Anterior cingulate cortex (tissue), 58 donors: ENCODE measurements at regions not wholly inside any gene's neighbourhood (a gene's known extent, or its start where the extent isn't known, plus 50 kb on each side); places are given as distances from the start of the nearest gene placed in this dataset.
"Not testable (repeated sequence)": the region's sequence is repeated elsewhere in the genome, so short reads cannot be mapped to it uniquely, and the experiment has no call there.

Experiments used
- DNase-seq, 58 donors: peaks; one replicate each; lab custom pipeline; 2025; lab: John Stamatoyannopoulos, UW

DNA sequence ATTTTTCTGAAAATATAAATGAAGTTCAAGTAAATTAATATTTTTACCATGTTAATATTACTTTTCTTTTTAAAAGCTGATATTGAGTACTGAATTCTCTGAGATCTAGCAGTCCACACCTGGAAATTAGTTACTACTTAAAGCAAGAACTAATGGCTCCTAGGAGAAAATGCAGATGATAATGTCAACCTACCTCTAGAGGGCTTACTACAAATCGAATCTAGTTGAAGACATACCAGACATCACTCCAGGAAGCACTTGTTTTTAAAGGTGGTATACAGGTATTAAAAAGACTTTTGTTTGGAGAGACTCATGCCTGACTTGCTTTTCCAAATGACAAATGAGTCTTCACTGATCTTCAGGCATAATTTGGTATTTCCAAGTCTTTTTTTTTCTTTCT lies 516.4 kb upstream of the BOD1L1 start:
- DNase-seq: no peak

DNA sequence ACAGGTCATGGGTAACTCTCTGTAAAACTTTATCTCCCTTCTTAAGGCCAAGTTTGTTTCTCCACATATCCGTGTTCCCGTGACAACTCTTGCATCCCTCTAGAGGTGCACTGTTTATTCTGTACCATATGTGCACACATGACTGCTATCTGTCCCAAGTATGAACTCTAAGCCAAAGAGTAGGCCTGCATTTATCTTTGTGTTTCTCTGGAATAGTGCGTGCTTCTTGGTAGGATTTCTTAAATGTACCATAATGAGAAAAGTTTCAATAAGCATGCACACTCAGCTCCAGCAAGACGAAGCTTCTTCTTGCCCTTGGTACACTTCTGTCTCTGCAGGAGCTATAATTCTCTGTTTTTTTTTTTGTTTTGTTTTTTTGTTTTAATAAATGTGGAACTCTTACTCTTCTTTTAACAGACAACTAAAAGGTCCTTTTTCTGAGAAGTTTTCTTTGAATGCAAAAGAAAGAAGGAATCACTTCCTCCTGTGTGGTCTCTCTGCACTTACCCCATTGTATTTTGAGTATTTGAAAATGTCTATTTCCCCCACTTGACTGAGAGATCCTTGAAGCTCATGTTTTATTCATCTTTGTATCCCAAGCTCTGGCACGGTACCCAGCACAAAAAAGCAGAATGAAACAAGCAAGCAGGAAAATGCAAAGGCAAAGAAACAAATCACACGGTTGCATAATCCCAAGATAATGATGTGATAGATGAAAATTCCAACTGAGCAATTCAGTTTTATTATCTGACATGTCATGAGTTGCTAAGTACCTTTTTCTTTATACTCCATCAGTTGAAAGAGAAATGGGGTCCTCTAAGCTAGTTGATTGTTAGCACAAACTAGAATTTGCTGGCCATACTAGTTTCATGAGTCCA lies 521.9 kb upstream of the BOD1L1 start:
- DNase-seq: peak in 23 of 58 donors; percentile 0 to 78 (median 16)

DNA sequence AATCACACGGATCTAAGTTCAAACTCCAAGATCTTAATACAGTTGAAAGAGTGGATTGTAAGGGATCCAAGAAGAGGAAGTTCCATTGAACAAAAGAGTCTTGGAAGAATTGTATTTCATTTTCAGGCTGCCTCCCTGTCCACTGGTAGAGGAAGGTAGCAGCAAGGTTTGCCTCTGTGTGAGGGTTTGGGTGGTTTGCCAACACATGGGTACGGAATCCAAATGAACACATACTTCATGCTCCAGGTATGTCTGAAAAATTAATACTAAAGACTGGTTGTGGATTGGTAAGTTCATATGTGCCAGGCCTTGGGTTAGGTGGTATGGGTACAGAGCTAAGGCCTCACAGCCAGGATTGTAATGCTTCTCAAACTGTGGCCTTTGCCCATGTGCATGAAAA lies 523.6 kb upstream of the BOD1L1 start:
- DNase-seq: no peak

DNA sequence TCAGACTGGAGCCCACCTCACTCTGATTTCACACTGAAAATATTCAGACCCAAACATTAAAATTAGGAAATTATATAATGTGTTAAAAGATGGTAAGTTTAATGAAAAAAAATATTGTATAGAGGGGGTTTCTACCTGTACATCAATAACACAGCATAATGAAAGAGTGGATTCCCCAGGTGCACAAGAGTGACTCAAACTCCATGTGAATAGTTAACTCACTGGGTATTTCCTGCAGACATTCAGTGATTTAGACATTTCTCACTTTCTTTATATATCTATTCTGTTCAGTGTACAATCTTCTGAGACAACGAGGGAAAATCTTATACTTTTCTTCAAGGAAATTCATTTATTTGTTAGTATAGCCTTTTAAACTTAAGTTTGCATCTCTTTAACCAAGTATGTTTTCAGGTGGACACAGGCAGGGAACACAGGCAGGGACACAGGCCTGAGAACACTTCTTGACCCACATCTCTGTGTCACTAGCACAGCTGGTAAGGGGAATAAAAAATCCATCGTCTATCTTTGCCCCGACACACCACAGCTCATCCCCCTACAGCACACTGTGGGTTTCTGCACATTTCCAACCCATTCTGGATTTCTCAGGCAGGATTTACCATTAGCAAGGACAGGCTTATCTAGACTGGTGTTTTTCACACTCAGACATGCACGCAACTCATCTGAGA lies 525.5 kb upstream of the BOD1L1 start:
- DNase-seq: no peak

DNA sequence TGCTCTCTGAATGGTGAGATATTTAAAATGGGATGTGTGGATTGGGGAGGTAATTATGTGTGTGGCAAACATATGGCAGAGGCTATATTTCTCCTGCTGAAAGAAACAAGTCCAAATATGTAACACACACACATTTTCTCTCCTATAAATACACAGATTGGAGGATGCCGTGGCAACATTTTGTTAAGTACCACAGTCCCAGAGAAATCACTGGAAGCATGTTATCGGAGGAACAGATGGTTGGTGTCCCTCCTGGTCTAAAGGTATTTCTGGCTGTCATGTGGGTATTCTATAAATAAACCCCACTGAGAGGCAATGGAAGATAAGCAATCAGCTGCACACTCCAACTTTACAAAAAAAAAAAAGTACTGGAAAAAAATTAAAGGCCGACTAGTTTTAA lies 528.3 kb upstream of the BOD1L1 start:
- peak in 10 of 58 donors; percentile 1 to 33 (median 10) for DNase-seq

DNA sequence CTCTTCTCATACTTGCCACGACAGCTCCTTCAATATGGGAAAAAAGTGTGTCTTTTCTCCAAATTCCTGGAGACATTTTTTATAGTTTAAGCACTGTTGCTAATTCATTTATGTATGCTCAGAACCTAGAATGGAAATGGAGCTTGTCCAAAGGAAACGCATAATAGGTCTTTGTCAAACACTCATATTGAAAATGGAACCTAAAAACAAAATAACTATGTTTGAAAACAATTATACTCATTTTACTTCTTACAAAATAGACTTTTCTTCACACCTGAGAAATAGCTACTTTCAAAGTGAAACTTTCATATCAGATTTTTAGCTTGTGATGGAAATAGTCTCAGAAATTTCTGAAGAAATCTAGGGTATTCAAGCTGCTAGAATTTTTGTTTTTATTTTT lies 529.7 kb upstream of the BOD1L1 start:
- DNase-seq: no peak

DNA sequence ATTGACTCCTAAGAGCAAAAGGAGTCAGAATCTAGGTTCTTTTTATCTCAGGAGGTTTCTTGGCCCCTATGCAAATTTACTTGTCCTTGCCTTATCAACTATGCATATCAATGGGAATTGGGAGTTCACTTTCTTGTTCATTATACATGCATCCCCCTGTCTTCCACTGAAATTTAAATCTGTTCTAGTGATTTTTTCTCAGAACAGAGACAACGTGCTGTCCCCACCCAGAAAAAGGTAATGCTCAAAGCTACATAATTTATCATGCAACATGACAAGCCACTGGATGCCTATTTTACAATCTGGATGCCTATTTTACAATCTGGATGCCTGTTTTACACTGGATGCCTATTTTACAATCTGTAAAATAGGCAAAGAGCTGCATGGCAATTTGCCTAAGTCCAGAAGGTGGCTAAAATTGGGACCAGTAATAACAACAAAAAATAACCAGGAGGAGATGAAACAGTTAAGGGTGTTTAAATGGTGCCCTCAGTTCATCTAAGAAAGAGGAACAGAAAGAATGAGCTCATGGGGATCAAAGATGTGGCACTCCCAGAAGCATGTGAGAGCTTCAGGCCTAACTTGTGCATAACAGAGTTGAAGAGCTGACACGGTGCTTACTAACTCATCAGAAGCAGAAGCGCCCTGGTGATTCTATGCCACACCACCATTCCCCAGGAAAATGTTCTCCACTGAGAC lies 537.8 kb upstream of the BOD1L1 start:
- DNase-seq: no peak

DNA sequence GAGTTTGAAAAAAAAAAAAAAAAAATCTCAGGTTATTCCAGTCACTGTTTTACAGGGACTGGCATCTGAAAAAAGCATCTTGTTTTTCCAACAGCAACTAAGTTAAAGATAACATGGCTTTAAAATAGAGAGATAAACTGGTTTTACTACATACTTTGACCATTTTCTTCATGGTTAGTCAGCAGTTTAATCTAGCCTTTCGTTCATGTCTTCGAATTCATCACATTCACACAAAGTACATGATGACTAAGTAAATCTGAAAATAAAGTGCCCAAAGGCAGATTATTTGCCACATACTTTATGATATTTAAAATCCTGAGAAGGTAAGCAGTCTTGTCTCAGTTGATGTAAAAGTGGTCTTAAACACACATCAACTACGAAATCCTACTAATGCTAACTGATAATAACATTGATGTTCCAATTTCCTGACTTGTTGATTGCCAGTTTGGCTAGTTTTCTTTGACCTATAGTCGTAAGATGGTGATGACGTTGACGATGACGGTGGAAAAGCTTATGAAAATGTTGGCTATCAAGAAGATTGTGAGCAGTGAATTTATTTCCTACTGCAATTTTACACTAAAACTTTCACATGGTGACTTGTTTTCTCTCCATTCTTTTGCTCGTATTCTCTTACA lies 540.5 kb upstream of the BOD1L1 start:
- DNase-seq: no peak

DNA sequence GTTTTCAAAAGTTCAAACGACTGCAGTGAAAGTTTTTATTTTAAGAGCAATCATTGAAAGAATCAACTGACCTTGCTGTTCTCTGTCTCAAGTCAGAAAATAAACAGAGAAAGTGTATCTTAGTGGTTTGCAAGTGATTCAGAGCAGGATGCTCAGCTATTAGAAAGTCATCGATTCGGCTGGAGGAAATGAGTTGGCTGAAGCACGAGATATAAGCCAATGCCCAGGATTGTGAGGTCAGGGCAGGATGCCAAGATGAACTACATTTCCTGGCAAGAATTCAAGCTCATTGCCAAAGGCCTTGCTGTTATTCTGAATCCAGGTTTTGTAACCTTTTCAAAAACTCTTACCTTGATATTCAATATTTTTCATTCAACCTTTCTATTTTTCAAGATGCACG lies 541.4 kb upstream of the BOD1L1 start:
- DNase-seq: peak in 1 of 58 donors; percentile 55

DNA sequence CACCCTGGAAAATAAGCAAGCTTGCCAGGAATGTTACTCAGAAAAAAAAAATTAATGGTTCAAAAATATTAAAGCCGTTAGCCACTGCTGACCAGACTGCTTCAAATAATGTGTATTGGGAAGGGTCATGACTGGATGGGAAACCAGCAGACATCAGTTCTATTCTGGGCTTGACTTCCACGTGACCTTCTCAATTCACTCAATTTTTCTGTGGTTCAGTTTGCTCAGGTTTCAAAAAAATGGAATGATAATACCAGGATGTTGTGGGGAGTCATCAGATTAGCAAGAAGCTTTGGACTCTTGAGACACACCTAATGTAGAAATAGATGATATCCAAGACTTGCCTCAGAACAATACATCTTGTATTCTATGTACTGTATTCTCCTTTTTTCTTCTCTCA lies 541.9 kb upstream of the BOD1L1 start:
- DNase-seq: no peak

DNA sequence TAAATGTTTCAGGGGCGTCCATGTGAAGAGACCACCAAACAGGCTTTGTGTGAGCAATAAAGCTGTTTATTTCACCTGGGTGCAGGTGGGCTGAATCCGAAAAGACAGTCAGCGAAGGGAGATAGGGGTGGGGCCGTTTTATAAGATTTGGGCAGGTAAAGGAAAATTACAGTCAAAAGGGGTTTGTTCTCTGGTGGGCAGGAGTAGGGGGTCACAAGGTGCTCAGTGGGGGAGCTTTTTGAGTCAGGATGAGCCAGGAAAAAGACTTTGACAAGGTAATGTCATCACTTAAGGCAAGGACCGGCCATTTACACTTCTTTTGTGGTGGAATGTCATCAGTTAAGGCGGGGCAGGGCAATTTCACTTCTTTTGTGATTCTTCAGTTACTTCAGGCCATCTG lies 542.4 kb upstream of the BOD1L1 start:
- not testable (repeated sequence) for DNase-seq

DNA sequence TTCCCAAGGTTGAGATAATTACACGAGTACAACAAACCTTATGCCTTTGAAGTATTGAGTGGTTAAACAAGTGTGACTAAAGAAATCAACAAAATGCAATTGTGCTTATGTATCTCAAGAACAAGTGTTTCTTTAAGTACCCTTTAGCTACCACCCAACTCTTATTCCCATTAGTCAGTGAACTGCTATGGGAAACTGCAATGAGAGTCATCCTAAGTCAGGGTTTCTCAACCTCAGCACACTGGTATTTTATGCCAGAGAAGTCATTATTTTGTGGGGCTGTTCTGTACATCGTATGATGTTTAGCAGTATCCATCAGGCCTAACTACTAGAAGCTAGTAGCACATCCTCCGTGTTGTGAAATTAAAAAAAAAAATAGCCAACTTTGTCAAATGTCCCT lies 549.1 kb upstream of the BOD1L1 start:
- DNase-seq: no peak

DNA sequence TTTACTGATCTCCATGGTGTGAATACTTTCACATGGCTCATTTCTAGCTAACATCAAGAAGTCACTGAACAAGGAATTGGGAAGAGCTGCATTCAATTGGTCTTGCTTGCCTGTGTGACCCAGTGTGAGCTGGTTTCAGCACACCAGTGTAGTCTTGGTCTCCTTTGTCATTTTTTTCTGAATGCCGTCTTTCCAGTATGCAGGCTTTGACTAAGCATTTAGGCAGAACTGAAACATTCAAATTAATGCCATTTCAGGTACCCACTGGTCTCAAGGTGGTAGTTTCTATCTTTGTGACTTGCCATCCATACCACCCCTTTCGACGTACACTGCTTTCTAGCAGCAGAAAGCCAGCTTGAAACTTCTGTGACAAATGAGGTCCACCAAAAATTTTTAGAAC lies 550.5 kb upstream of the BOD1L1 start:
- no peak for DNase-seq

DNA sequence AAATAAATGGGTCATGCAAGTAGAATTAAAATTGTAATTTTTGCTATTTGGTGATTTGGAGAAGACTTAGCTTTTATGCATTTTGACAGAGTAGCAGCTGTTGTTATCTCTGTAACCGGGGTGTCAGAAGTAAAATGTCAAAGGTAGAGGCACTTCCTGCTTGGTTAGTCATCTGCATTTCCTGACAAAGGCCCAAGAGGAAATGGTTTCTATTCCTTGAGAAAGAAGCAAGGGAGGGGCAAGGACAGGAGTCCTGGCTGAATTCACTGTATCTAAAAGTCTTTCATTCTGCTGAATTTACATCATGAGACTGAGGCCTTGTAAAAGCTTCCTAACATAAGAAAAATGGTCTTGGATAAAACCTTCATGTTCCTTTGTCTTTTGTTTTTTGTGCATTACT lies 550.9 kb upstream of the BOD1L1 start:
- DNase-seq: no peak

DNA sequence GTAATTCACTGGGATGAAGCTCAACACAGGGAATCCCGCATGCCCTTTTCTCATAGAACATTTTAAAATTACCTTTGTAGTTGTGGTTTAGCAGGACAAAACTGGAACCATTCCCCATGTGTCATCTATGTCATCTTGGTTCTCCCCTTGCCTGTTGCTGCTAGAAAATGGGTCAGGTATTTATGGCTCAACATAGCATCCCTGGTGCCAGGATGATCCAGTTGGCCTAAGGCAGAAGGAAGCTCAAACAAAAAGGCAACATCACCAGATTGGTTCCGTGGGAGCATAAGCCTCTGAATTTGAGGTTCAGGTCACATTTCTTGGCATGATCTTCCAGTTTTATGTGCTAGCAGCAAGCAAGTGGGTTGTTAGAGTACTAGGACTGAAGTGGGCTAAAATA lies 552.6 kb upstream of the BOD1L1 start:
- DNase-seq: no peak

DNA sequence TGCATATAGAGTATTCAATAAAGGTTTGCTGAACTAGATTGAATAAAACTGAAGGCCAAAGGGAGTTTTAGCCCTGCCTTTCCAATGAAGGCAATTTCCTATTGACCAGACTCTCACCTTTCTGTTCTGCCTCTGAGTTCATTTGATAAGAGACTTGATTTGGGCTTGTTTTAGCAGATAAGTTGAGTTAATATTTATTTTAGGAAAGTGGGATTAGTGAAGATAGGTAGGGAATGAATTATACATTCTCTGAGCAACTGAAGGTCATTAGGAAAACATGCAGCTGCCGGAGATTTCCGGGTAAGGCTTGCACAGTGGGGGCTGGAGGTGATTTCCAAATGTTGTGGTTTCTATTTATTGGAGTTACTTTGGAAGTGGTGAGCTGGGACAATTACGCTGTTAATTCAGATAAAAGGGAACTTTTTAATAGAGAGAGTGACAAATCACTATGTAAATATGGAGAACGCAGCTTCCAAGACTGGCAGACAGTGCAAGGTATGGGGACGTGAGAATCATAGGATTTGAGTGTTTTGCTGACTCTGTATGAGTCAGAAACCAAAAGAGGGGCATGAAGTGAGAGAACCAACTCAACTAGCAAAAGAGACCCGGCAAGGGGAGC lies 553.6 kb upstream of the BOD1L1 start:
- DNase-seq: no peak

DNA sequence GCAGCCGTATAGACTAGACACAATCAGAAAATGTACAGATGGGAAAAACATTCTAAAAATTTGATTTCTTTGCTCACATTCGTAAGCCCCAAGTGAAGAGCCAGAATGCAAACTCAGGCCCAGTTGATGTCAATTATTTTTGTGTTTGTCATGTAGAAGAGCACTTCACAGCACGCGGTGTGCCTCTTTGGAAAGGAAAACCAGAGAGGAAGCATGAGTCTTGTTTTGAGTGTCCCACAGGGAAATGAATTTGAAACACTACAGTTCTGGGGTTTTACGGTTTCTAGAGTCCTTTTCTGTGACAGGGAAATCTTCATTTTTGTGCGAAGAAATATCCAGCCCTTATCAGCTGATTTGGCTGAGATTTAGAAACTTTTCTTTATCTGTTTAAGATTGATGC lies 554.6 kb upstream of the BOD1L1 start:
- DNase-seq: no peak

DNA sequence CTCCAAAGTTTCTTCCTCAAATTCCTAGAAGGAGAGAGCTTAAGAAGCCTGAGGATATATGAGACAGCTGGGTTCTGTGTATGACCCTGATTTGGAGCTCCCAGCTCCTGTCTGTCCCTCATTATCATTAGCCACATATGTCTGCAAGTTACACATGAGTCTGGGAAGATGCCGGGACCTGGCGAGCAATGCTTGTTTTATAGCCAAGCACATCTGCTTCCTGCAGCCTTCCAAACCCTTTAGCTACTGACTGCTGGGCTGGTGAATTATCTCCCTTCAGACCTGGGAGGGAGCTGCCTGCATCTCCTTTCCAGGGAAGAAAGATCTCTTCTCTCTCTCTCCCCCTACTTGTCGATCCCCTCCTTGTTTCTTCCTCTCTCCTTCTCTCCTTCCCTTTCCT lies 556.7 kb upstream of the BOD1L1 start:
- peak in 25 of 58 donors; percentile 1 to 38 (median 13) for DNase-seq

DNA sequence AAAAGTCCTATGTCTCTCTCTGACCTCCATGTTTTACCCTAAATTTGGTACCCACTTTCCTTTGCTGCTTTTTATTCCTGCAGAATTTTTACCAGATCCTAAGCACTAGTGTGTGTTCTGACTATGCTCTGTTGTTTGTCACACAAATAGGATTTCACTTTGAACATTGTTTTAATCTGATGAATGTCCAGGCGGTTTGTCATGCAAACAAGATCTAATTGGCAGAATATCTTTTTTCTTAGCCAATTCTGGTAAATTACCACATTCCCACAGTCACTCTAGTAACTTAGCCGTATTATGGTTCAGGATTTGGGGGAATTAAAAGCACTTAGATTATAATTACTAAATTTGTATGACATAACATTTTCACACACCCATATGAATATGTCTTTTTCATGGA lies 557.2 kb upstream of the BOD1L1 start:
- peak in 1 of 58 donors; percentile 6 for DNase-seq

DNA sequence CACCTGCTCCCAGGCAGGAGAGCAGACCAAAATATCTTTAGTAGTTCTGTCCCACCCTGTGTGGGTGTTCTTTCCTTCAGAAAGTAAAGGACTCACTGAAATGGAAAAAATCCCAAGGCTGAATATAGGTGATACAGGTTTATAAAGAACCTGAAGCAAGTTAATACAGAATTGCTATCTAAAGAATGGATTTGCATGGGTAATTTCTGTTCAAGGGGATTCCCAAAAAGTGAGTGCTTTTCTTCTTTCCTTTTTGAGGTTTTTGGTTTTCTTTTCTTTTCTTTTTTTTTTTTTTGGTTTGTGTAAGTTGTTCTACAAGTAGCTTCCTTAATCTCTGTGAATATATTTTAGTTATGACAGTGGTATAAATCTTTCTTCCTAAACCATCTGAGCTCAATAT lies 560.7 kb upstream of the BOD1L1 start:
- no peak for DNase-seq
